ENCODE measurements at regions not wholly inside any gene's neighbourhood (a gene's known extent, or its start where the extent isn't known, plus 50 kb on each side); places are given as distances from the start of the nearest gene placed in this dataset.

- TF ChIP-seq POLR2A (IDR thresholded peaks at IDR 0.05; ENCODE audit: low read length) (no peak), RNF2 (IDR thresholded peaks at IDR 0.05; ENCODE audit: borderline replicate concordance, low read depth) (no peak), CTCF (IDR thresholded peaks at IDR 0.05) (no peak), CEBPB (IDR thresholded peaks at IDR 0.05) (no peak), JUN (IDR thresholded peaks at IDR 0.05) (no peak), HOXA7 (CRISPR knock-in tag; IDR thresholded peaks at IDR 0.05) (no peak), TP53 (CRISPR knock-in tag; IDR thresholded peaks at IDR 0.05) (no peak)
Observed at GRCh38 chr12:115320451-115320850, 636.5 kb upstream of the TBX3 start.

All from A549 (cell line).